IPS-15b (cell line): ENCODE measurements at regions not wholly inside any gene's neighbourhood (a gene's known extent, or its start where the extent isn't known, plus 50 kb on each side); places are given as distances from the start of the nearest gene placed in this dataset.
"Not testable (repeated sequence)": the region's sequence is repeated elsewhere in the genome, so short reads cannot be mapped to it uniquely, and the experiment has no call there.

Experiments
- H3K27me3 ChIP-seq: one replicate; pipeline ENCODE4 v1.6.1; 2013; ENCODE audit warnings: low read length; ENCODE audit not compliant: control insufficient read depth, insufficient read depth
- H3K36me3 ChIP-seq: one replicate; pipeline ENCODE4 v1.6.1; 2013; ENCODE audit warnings: low read length; ENCODE audit not compliant: control insufficient read depth, insufficient read depth
- H3K4me1 ChIP-seq: one replicate; pipeline ENCODE4 v1.6.1; 2013; ENCODE audit warnings: mild to moderate bottlenecking, low read length; ENCODE audit not compliant: control insufficient read depth, insufficient read depth
- H3K4me3 ChIP-seq: one replicate; pipeline ENCODE4 v1.5.1; 2013; ENCODE audit warnings: low read depth, low read length
- H3K9ac ChIP-seq: one replicate; pipeline ENCODE4 v1.6.1; 2013; ENCODE audit warnings: low read depth, mild to moderate bottlenecking, low read length
- H3K9me3 ChIP-seq: one replicate; pipeline ENCODE4 v1.6.1; 2013; ENCODE audit warnings: mild to moderate bottlenecking, low read length; ENCODE audit not compliant: control insufficient read depth, insufficient read depth

GRCh38 chr3:177886501-177886900, 649.7 kb upstream of the KCNMB2 start:
- Histone ChIP-seq H3K36me3 (no peaks in the 10 kb centered on the region), H3K9me3 (no peaks in the 10 kb centered on the region), H3K9ac (no peak overlapping the region), H3K4me1 (peaks cover 2% of the 10 kb centered on the region), H3K4me3 (no peak overlapping the region), H3K27me3 (no peaks in the 10 kb centered on the region)

- H3K9me3 ChIP-seq, result no peaks in the 10 kb centered on the region
- no peaks in the 10 kb centered on the region for H3K27me3 ChIP-seq
- no peak overlapping the region for H3K4me3 ChIP-seq
- no peaks in the 10 kb centered on the region for H3K36me3 ChIP-seq
- peaks cover 2% of the 10 kb centered on the region for H3K4me1 ChIP-seq
- H3K9ac ChIP-seq, result no peak overlapping the region
Observed at GRCh38 chr3:177887475-177887874, 648.8 kb upstream of the KCNMB2 start.

DNA sequence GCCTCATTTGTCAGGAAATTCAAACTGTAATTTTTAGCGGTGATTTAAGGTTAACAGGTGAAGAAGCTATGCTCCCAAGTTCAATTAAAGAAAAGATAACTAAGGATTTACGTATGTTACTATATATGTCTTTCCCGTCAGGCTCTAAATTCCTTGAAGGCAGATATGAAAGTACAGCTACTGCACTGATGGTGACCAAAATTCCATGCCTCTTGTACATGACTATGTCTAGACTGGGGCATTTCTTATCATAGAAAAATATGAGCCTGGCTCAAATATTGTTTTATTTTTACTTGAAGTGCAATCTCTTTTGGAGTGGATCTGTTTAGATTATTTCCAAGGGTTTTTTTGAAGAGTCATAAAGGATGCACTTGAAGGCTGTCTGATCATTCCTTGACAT, 647.1 kb upstream of the KCNMB2 start:
- Histone ChIP-seq H3K4me1 (peaks cover under 1% of the 10 kb centered on the region), H3K36me3 (no peaks in the 10 kb centered on the region), H3K4me3 (no peak overlapping the region), H3K9me3 (no peaks in the 10 kb centered on the region), H3K27me3 (no peaks in the 10 kb centered on the region), H3K9ac (no peak overlapping the region)

- H3K4me3 ChIP-seq, result no peak overlapping the region
- no peaks in the 10 kb centered on the region for H3K4me1 ChIP-seq
- no peaks in the 10 kb centered on the region for H3K36me3 ChIP-seq
- H3K9me3 ChIP-seq, result no peaks in the 10 kb centered on the region
- no peak overlapping the region for H3K9ac ChIP-seq
- no peaks in the 10 kb centered on the region for H3K27me3 ChIP-seq
Observed at GRCh38 chr3:177889652-177890358, 646.4 kb upstream of the KCNMB2 start.

DNA sequence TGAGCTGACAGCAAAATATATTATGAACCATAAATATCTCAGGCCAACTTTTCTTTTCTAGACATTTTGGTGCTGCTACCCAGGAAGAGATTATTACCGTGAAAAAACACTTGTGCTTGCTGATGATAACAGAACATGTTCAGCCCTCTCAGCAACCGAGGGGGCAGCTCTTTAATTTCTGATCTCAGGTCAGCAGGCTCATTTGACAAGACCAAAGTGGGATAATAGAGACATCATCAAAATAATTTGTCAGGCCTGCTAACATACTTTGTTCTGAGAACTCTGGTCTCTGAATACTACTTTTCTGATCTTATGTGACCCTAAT, 645.9 kb upstream of the KCNMB2 start:
- Histone ChIP-seq H3K9ac (no peak overlapping the region), H3K4me1 (no peaks in the 10 kb centered on the region), H3K4me3 (no peak overlapping the region), H3K27me3 (no peaks in the 10 kb centered on the region), H3K36me3 (no peaks in the 10 kb centered on the region), H3K9me3 (no peaks in the 10 kb centered on the region)

DNA sequence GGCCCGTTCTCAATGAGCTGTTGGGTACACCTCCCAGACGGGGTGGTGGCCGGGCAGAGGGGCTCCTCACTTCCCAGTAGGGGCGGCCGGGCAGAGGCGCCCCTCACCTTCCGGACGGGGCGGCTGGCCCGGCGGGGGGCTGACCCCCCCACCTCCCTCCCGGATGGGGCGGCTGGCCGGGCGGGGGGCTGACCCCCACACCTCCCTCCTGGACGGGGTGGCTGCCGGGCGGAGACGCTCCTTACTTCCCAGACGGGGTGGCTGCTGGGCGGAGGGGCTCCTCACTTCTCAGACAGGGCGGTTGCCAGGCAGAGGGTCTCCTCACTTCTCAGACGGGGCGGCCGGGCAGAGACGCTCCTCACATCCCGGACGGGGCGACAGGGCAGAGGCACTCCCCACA, 644.7 kb upstream of the KCNMB2 start:
- H3K4me1 ChIP-seq, H3K36me3 ChIP-seq, H3K27me3 ChIP-seq, H3K4me3 ChIP-seq, H3K9ac ChIP-seq, H3K9me3 ChIP-seq: not testable (repeated sequence)

DNA sequence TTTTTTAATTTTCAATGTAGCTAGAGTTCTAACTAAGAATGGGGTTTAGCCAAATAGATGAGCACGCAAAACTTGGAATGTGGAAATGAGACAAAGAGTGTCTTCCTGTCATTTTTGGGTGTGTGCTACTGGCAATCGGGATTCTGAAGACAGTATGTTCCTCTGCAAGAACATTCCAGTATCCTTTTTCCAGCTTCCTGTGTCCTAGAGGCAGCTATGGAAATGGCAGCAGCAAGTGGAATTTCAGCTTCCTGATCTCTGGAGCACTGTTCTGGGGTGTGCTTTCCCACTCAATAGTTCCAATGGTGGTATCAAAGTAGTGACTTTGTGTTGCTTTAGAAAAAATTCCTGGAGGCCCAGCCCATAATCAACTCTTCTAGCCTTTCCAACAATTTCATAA, 642.9 kb upstream of the KCNMB2 start:
- no peaks in the 10 kb centered on the region for H3K4me1 ChIP-seq
- H3K4me3 ChIP-seq, result no peak overlapping the region
- no peak overlapping the region for H3K9ac ChIP-seq
- H3K36me3 ChIP-seq, result no peaks in the 10 kb centered on the region
- peaks cover under 1% of the 10 kb centered on the region for H3K9me3 ChIP-seq
- no peaks in the 10 kb centered on the region for H3K27me3 ChIP-seq

DNA sequence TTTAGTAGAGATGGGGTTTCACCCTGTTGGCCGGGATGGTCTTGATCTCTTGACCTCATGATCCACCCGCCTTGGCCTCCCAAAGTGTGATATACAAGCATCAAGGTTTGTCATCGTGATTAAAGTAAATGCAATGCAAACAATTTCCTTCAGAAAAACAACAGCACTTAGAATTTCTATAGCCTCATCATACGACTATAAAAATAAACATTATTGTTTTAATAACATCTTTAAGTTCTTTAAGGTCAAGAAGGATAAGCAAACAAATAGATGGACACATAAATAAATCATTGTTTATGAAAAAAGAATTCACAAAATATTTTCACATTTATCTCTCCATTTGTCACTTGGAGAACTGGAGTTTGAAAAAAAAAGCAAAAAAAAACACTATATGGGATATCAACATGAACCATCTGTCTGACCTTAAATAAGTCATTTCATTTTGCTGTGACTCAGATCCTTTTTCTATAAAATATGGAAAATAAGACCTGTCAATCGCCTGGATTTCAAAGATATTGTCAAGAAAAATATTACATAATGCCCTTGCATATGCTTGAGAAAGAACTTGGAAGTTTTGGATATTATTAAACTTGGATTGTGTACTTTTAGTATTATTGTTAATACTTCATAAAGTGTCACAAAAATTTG, 642.0 kb upstream of the KCNMB2 start:
- Histone ChIP-seq H3K36me3 (no peaks in the 10 kb centered on the region), H3K9me3 (peaks cover 9% of the 10 kb centered on the region), H3K9ac (no peak overlapping the region), H3K4me3 (no peak overlapping the region), H3K4me1 (no peaks in the 10 kb centered on the region), H3K27me3 (no peaks in the 10 kb centered on the region)

- no peaks in the 10 kb centered on the region for H3K36me3 ChIP-seq
- H3K4me3 ChIP-seq, result no peak overlapping the region
- H3K9ac ChIP-seq, result no peak overlapping the region
- H3K9me3 ChIP-seq, result peaks cover 10% of the 10 kb centered on the region
- no peaks in the 10 kb centered on the region for H3K27me3 ChIP-seq
- no peaks in the 10 kb centered on the region for H3K4me1 ChIP-seq
Observed at GRCh38 chr3:177898185-177898584, 638.1 kb upstream of the KCNMB2 start.

GRCh38 chr3:177899275-177900067, 636.8 kb upstream of the KCNMB2 start:
- no peak overlapping the region for H3K4me3 ChIP-seq
- H3K4me1 ChIP-seq, result no peaks in the 10 kb centered on the region
- no peaks in the 10 kb centered on the region for H3K27me3 ChIP-seq
- H3K9ac ChIP-seq, result no peak overlapping the region
- H3K36me3 ChIP-seq, result no peaks in the 10 kb centered on the region
- H3K9me3 ChIP-seq, result peaks cover 10% of the 10 kb centered on the region

DNA sequence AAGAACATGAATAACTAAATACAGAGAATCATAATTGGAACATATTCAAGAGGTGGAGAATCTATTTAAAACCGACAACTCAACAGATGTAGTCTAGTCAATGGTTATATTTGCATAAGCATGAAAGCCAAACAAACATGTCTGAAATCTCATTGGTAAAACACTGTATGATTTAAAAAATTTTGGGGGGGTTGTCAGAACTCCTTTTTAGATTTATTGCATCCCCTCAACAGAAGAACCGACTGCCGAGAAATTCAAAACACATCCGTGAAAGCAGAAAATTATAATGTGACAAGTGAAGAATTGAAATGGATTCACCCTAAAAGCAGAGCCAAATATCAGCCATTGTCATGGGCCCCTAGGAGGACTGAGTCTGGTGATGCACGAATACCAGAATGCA, 633.4 kb upstream of the KCNMB2 start:
- Histone ChIP-seq H3K36me3 (no peaks in the 10 kb centered on the region), H3K4me3 (no peak overlapping the region), H3K4me1 (peaks cover 3% of the 10 kb centered on the region), H3K27me3 (no peaks in the 10 kb centered on the region), H3K9me3 (peaks cover 10% of the 10 kb centered on the region), H3K9ac (no peak overlapping the region)

DNA sequence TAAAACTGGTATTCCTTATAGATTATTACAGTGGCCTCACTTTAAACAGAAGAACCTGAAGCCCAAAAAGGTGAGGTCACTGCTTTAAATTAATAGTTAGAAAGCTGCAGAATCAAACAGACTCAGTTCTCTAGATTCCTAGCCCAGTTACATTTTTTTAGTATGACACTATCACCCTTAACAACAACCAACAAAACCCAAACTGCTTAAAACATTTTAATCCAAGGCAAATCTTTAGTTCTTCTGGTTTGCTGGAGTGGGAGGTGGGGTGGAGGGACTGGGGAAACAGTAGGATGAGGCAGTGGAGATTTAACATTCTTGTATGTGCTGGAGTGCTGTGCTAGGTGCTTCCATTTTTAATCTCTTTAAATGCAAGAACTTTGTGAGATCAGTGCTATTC, 631.6 kb upstream of the KCNMB2 start:
- Histone ChIP-seq H3K4me3 (no peak overlapping the region), H3K4me1 (peaks cover 3% of the 10 kb centered on the region), H3K36me3 (no peaks in the 10 kb centered on the region), H3K9ac (no peak overlapping the region), H3K9me3 (no peaks in the 10 kb centered on the region), H3K27me3 (no peaks in the 10 kb centered on the region)
